Glomerular endothelial cell (primary cell): ENCODE measurements at regions not wholly inside any gene's neighbourhood (a gene's known extent, or its start where the extent isn't known, plus 50 kb on each side); places are given as distances from the start of the nearest gene placed in this dataset.

Experiments used
- DNase-seq: peaks from one replicate; pipeline ENCODE4 v3.0.0-alpha.2; 2011; ENCODE audit warnings: low read depth, low spot score; ENCODE audit errors: extremely low read depth

GRCh38 chr1:79353224-79353623 lies 346.7 kb upstream of the ADGRL4 start:
- DNase-seq = peak; percentile 44

GRCh38 chr1:79326875-79327274 lies 320.3 kb upstream of the ADGRL4 start:
- no peak for DNase-seq

GRCh38 chr1:79325705-79326104 lies 319.2 kb upstream of the ADGRL4 start:
- no peak for DNase-seq

- DNase-seq = no peak
These were observed 318.6 kb upstream of the ADGRL4 start for GRCh38 chr1:79325126-79325525.

GRCh38 chr1:79323239-79324025 lies 316.9 kb upstream of the ADGRL4 start:
- DNase-seq = peak; percentile 31

GRCh38 chr1:79322511-79323027 lies 316.0 kb upstream of the ADGRL4 start:
- no peak for DNase-seq

GRCh38 chr1:79312438-79312837 lies 305.9 kb upstream of the ADGRL4 start:
- DNase-seq = no peak

- DNase-seq = no peak
These were observed 304.1 kb upstream of the ADGRL4 start for GRCh38 chr1:79310609-79311008.

GRCh38 chr1:79304131-79304530 lies 297.6 kb upstream of the ADGRL4 start:
- no peak for DNase-seq

- no peak for DNase-seq
These were observed 296.5 kb upstream of the ADGRL4 start for GRCh38 chr1:79303040-79303439.

GRCh38 chr1:79302380-79302930 lies 295.9 kb upstream of the ADGRL4 start:
- no peak for DNase-seq

GRCh38 chr1:79295967-79296366 lies 289.4 kb upstream of the ADGRL4 start:
- no peak for DNase-seq

- peak; percentile 47 for DNase-seq
These were observed 287.1 kb upstream of the ADGRL4 start for GRCh38 chr1:79293611-79294010.

- DNase-seq = no peak
These were observed 284.5 kb upstream of the ADGRL4 start for GRCh38 chr1:79290927-79291474.

- DNase-seq = no peak
These were observed 281.5 kb upstream of the ADGRL4 start for GRCh38 chr1:79287982-79288381.

- no peak for DNase-seq
These were observed 279.1 kb upstream of the ADGRL4 start for GRCh38 chr1:79285667-79286066.

- DNase-seq = no peak
These were observed 276.9 kb upstream of the ADGRL4 start for GRCh38 chr1:79283451-79283850.

GRCh38 chr1:79281442-79281841 lies 274.9 kb upstream of the ADGRL4 start:
- no peak for DNase-seq

- DNase-seq = no peak
These were observed 265.2 kb upstream of the ADGRL4 start for GRCh38 chr1:79271759-79272158.

GRCh38 chr1:79264975-79265818 lies 258.7 kb upstream of the ADGRL4 start:
- no peak for DNase-seq

- DNase-seq = no peak
These were observed 257.8 kb upstream of the ADGRL4 start for GRCh38 chr1:79264285-79264684.
